Endodermal cell (in vitro differentiated cells): ENCODE measurements at regions not wholly inside any gene's neighbourhood (a gene's known extent, or its start where the extent isn't known, plus 50 kb on each side); places are given as distances from the start of the nearest gene placed in this dataset.

Experiments
- DNase-seq: peaks from one replicate; pipeline ENCODE4 v3.0.0-alpha.2; 2017
- H3K27ac ChIP-seq: 2 replicates; pipeline ENCODE4 v1.5.1; 2013; ENCODE audit warnings: mild to moderate bottlenecking, low read depth, low read length, moderate library complexity
- H3K27me3 ChIP-seq: 2 replicates; pipeline ENCODE4 v1.6.1; 2013; ENCODE audit warnings: mild to moderate bottlenecking, low read length, moderate library complexity; ENCODE audit not compliant: insufficient read depth, control insufficient read depth, poor library complexity, severe bottlenecking
- H3K36me3 ChIP-seq: 2 replicates; pipeline ENCODE4 v1.7.0; 2013; ENCODE audit warnings: mild to moderate bottlenecking, low read length, moderate library complexity; ENCODE audit not compliant: control insufficient read depth, insufficient read depth
- H3K4me1 ChIP-seq: one replicate; pipeline ENCODE4 v1.7.0; 2013; ENCODE audit warnings: low read length; ENCODE audit not compliant: control insufficient read depth, insufficient read depth
- H3K4me3 ChIP-seq: 2 replicates; pipeline ENCODE4 v1.5.1; 2013; ENCODE audit warnings: mild to moderate bottlenecking, low read length, moderate library complexity
- H3K9ac ChIP-seq: 2 replicates; pipeline ENCODE4 v1.6.1; 2013; ENCODE audit warnings: mild to moderate bottlenecking, low read length, moderate library complexity; ENCODE audit not compliant: poor library complexity, severe bottlenecking; ENCODE audit errors: extremely low read depth
- H3K9me3 ChIP-seq: 2 replicates; pipeline ENCODE4 v1.6.1; 2013; ENCODE audit warnings: mild to moderate bottlenecking, low read length, moderate library complexity; ENCODE audit not compliant: control insufficient read depth
- H3K27ac Mint-ChIP-seq: 2 replicates; pipeline ENCODE4 v1.8.0; 2020; ENCODE audit warnings: mixed read lengths
- H3K27me3 Mint-ChIP-seq: 2 replicates; pipeline ENCODE4 v1.8.0; 2021; ENCODE audit warnings: mild to moderate bottlenecking, mixed read lengths; ENCODE audit not compliant: insufficient read depth
- H3K36me3 Mint-ChIP-seq: 2 replicates; pipeline ENCODE4 v1.8.0; 2020; ENCODE audit warnings: low read depth, mixed read lengths
- H3K4me1 Mint-ChIP-seq: 2 replicates; pipeline ENCODE4 v1.8.0; 2020; ENCODE audit warnings: mixed read lengths
- H3K4me3 Mint-ChIP-seq: 2 replicates; pipeline ENCODE4 v1.8.0; 2020; ENCODE audit warnings: mild to moderate bottlenecking, moderate library complexity, mixed read lengths
- H3K9me3 Mint-ChIP-seq: 2 replicates; pipeline ENCODE4 v1.8.0; 2020; ENCODE audit warnings: mild to moderate bottlenecking, mixed read lengths
- WGBS, 2 experiments: methylation state at CpG; one replicate each; pipeline versions ENCODE4 v1.1.5 to v1.1.7; 2013; ENCODE audit warnings: missing lambda C conversion rate in 2 of 2, mixed read lengths in 1 of 2; ENCODE audit not compliant: insufficient coverage in 1 of 2, insufficient read length in 1 of 2; 5-methylcytosine and 5-hydroxymethylcytosine counted together
- TF ChIP-seq, protein P1 (sequence below): fragments of 200-600 bp; sonication (generic); conservative IDR thresholded peaks from 2 replicates; pipeline ENCODE4 v1.5.0; 2021; ENCODE audit warnings: antibody characterized with exemption, mild to moderate bottlenecking

DNA sequence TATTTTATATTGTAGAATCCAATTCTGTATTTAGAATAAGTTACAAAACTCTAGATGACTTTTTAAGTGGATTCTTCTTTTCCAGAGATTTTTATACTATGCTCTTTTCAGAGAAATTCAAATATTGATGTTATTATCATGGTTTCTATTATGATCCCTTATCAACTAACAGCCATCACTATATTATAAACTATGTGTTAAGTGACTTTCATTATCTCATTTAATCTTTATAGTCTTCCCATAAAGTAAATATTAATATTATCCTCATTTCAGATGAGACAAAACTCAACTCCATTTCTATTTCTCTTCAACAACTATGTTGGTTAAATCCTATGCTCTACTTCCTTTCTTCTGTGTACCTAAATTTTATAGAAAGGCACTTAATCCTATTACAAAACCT is 132.6 kb downstream of the ANKRD50 start:
- Mint-ChIP-seq H3K4me3 (no peak overlapping the region), H3K9me3 (peaks cover 34% of the 10 kb centered on the region)
- TF ChIP-seq, protein P1, sequence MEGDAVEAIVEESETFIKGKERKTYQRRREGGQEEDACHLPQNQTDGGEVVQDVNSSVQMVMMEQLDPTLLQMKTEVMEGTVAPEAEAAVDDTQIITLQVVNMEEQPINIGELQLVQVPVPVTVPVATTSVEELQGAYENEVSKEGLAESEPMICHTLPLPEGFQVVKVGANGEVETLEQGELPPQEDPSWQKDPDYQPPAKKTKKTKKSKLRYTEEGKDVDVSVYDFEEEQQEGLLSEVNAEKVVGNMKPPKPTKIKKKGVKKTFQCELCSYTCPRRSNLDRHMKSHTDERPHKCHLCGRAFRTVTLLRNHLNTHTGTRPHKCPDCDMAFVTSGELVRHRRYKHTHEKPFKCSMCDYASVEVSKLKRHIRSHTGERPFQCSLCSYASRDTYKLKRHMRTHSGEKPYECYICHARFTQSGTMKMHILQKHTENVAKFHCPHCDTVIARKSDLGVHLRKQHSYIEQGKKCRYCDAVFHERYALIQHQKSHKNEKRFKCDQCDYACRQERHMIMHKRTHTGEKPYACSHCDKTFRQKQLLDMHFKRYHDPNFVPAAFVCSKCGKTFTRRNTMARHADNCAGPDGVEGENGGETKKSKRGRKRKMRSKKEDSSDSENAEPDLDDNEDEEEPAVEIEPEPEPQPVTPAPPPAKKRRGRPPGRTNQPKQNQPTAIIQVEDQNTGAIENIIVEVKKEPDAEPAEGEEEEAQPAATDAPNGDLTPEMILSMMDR: no peak

DNA sequence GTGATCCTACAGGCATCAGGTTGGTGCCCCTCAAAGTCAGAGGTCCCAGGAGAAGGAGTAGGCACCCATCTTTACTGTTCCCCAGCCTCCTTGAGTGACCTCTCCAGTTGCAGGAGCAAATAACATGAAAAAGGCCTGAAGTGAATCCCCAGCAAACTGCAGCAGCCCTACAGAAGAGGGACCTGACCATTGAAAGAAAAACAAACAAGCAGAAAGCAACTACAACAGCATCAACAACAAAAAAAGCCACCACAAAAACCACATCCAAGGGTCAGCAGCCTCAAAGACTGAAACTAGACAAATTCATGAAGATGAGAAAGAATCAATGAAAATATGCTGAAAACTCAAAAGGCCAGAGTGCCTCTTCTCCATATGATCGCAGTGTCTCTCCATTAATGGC is 128.7 kb downstream of the ANKRD50 start:
- peaks cover 16% of the 10 kb centered on the region for H3K9me3 ChIP-seq
- Mint-ChIP-seq H3K9me3 (peaks cover 35% of the 10 kb centered on the region), H3K27me3 (no peaks in the 10 kb centered on the region), H3K4me1 (no peaks in the 10 kb centered on the region), H3K27ac (no peak overlapping the region), H3K4me3 (no peak overlapping the region), H3K36me3 (no peaks in the 10 kb centered on the region)
- 92 to 100% methylated on average over 1 of the region's 1 CpG for WGBS, 2 experiments
- no peaks in the 10 kb centered on the region for H3K27me3 ChIP-seq
- TF ChIP-seq, protein P1: no peak
- no peaks in the 10 kb centered on the region for H3K36me3 ChIP-seq
- H3K4me1 ChIP-seq: no peaks in the 10 kb centered on the region
- no peak overlapping the region for H3K4me3 ChIP-seq
- no peak overlapping the region for H3K9ac ChIP-seq
- no peak overlapping the region for H3K27ac ChIP-seq
- no peak for DNase-seq

More for the DNA sequence above, 132.6 kb downstream of the ANKRD50 start:
- H3K27ac ChIP-seq: no peak overlapping the region
- Mint-ChIP-seq H3K27ac (no peak overlapping the region), H3K36me3 (no peaks in the 10 kb centered on the region), H3K4me1 (no peaks in the 10 kb centered on the region), H3K27me3 (no peaks in the 10 kb centered on the region)
- no peak for DNase-seq
- H3K27me3 ChIP-seq: no peaks in the 10 kb centered on the region
- no peaks in the 10 kb centered on the region for H3K4me1 ChIP-seq
- H3K9me3 ChIP-seq: peaks cover 26% of the 10 kb centered on the region
- no peak overlapping the region for H3K4me3 ChIP-seq
- no peak overlapping the region for H3K9ac ChIP-seq
- H3K36me3 ChIP-seq: no peaks in the 10 kb centered on the region

DNA sequence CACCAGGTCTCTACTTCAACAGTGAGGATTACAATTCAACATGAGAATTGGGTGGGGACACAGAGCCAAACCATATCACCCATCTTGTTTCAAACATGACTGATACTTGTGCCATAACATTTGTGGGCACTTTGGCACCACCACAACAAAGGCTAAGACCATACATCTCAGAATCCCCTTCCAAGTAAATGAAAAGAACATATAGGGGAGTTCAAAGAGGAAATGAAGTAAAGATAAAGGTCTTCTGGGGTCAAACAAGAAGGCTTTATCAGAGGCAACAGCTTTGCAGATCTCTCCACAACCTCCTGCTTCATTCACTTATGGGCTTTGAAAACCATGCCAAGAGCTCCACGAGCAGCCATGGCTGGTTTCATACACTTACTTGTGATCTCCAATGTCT is 122.7 kb downstream of the ANKRD50 start:
- Histone ChIP-seq H3K9me3 (no peaks in the 10 kb centered on the region), H3K4me3 (no peak overlapping the region), H3K4me1 (no peaks in the 10 kb centered on the region), H3K9ac (no peak overlapping the region), H3K27ac (no peak overlapping the region), H3K36me3 (no peaks in the 10 kb centered on the region), H3K27me3 (no peaks in the 10 kb centered on the region)
- H3K4me3 Mint-ChIP-seq: no peak overlapping the region
- no peak overlapping the region for H3K27ac Mint-ChIP-seq
- DNase-seq: no peak
- H3K36me3 Mint-ChIP-seq: no peaks in the 10 kb centered on the region
- H3K27me3 Mint-ChIP-seq: no peaks in the 10 kb centered on the region
- TF ChIP-seq, protein P1: no peak
- H3K9me3 Mint-ChIP-seq: peaks cover 6% of the 10 kb centered on the region
- H3K4me1 Mint-ChIP-seq: peaks cover 5% of the 10 kb centered on the region
- WGBS, 2 experiments: 86% methylated on average over 1 of the region's 1 CpG; no CpG with 5 or more reads in 1 of the 2 experiments
